H1 (cell line): ENCODE measurements at regions not wholly inside any gene's neighbourhood (a gene's known extent, or its start where the extent isn't known, plus 50 kb on each side); places are given as distances from the start of the nearest gene placed in this dataset.

ENCODE experiments used
- CTCF ChIA-PET: fragments of 300-600 bp; sonication (Branson Sonifier 250); formaldehyde crosslinking; loops from one replicate; lab custom pipeline; 2021; ENCODE audit not compliant: partially characterized antibody; lab: Charles Lee
- POLR2A ChIA-PET: fragments of 300-600 bp; sonication (Branson Sonifier 250); formaldehyde crosslinking; loops from one replicate; lab custom pipeline; 2021; ENCODE audit warnings: inconsistent platforms; ENCODE audit not compliant: partially characterized antibody; lab: Charles Lee
- DNase-seq, 2 experiments: peaks; one replicate each; pipeline versions ENCODE4 v3.0.0 to v3.0.0-alpha.2; 2010 to 2022; ENCODE audit warnings: low spot score in 2 of 2, low read depth in 1 of 2, mixed read lengths in 1 of 2
- FAIRE-seq: peaks from 2 replicates; lab custom pipeline; 2011; peaks lifted over from hg19 to GRCh38; lab: Jason Lieb, UNC
- H2AFZ ChIP-seq: 2 replicates; pipeline ENCODE4 v1.8.1; 2012; ENCODE audit warnings: low read length, inconsistent platforms
- H2AK5ac ChIP-seq: 2 replicates; pipeline ENCODE4 v1.6.1; 2013; ENCODE audit warnings: low read depth, low read length
- H2BK120ac ChIP-seq: replicated peaks from 2 replicates; pipeline ENCODE3; 2013; ENCODE audit warnings: low read depth, low read length, inconsistent platforms
- H2BK12ac ChIP-seq: 2 replicates; pipeline ENCODE4 v1.6.1; 2013; ENCODE audit warnings: low read depth, low read length
- H2BK15ac ChIP-seq: 2 replicates; pipeline ENCODE4 v1.6.1; 2013; ENCODE audit warnings: low read length
- H2BK20ac ChIP-seq: 2 replicates; pipeline ENCODE4 v1.6.1; 2013; ENCODE audit warnings: low read length
- H2BK5ac ChIP-seq: 2 replicates; pipeline ENCODE4 v1.6.1; 2013; ENCODE audit warnings: low read depth, low read length
- H3K14ac ChIP-seq: 2 replicates; pipeline ENCODE4 v1.6.1; 2013; ENCODE audit warnings: inconsistent platforms; ENCODE audit not compliant: insufficient read length
- H3K18ac ChIP-seq: 2 replicates; pipeline ENCODE4 v1.6.1; 2013; ENCODE audit warnings: low read length; ENCODE audit errors: extremely low read depth
- H3K23ac ChIP-seq: 2 replicates; pipeline ENCODE4 v1.6.1; 2013; ENCODE audit warnings: inconsistent platforms; ENCODE audit not compliant: insufficient read length
- H3K23me2 ChIP-seq: 2 replicates; pipeline ENCODE4 v1.6.1; 2013; ENCODE audit warnings: low read depth, low read length
- H3K27ac ChIP-seq: 2 replicates; pipeline ENCODE4 v1.6.1; 2011; ENCODE audit warnings: low read depth, low read length, inconsistent platforms
- H3K27me3 ChIP-seq, 4 experiments: replicated peaks in 1 of 4; 1 replicate in 1 of 4; 2 replicates in 3 of 4; pipeline versions ENCODE4 v1.6.1 to v1.8.1; 2011 to 2013; ENCODE audit warnings: low read length in 3 of 4, mild to moderate bottlenecking in 3 of 4, inconsistent platforms in 2 of 4, mixed read lengths in 2 of 4, moderate library complexity in 1 of 4; ENCODE audit not compliant: control insufficient read depth in 3 of 4, insufficient read depth in 3 of 4; ENCODE audit errors: extremely low read depth in 1 of 4
- H3K36me3 ChIP-seq, 4 experiments: 2 replicates each; pipeline versions ENCODE4 v1.6.1 to v1.8.1; 2011 to 2013; ENCODE audit warnings: mild to moderate bottlenecking in 4 of 4, low read length in 3 of 4, moderate library complexity in 2 of 4, control low read depth in 1 of 4, inconsistent platforms in 1 of 4; ENCODE audit not compliant: insufficient read depth in 4 of 4, control insufficient read depth in 2 of 4
- H3K4ac ChIP-seq: replicated peaks from 2 replicates; pipeline ENCODE3; 2013; ENCODE audit warnings: low read length, low read depth, mixed read lengths, inconsistent platforms; ENCODE audit not compliant: insufficient read length
- H3K4me1 ChIP-seq, 4 experiments: replicated peaks in 1 of 4; 1 replicate in 1 of 4; 2 replicates in 3 of 4; pipeline versions ENCODE4 v1.6.1 to v1.8.1; 2011 to 2013; ENCODE audit warnings: low read length in 3 of 4, inconsistent platforms in 2 of 4, mixed read lengths in 1 of 4; ENCODE audit not compliant: insufficient read depth in 4 of 4, control insufficient read depth in 3 of 4
- H3K4me2 ChIP-seq, 2 experiments: 2 replicates each; pipeline versions ENCODE4 v1.6.1 to v1.8.1; 2011 to 2013; ENCODE audit warnings: low read depth in 2 of 2, low read length in 2 of 2, control low read depth in 1 of 2, inconsistent platforms in 1 of 2, mild to moderate bottlenecking in 1 of 2; ENCODE audit not compliant: insufficient read depth in 1 of 2
- H3K4me3 ChIP-seq, 4 experiments: fragments of 200-600, 300-600 bp in 1 of 4; sonication (generic), shearing (Covaris generic), sonication (Bioruptor Twin) in 1 of 4; 2 replicates each; pipeline versions ENCODE4 v1.5.1 to v1.8.1; 2011 to 2016; ENCODE audit warnings: low read length in 4 of 4, low read depth in 3 of 4, control low read depth in 2 of 4, inconsistent platforms in 2 of 4, mild to moderate bottlenecking in 2 of 4, mixed read lengths in 1 of 4, moderate library complexity in 1 of 4; ENCODE audit not compliant: insufficient read depth in 2 of 4; ENCODE audit errors: extremely low read depth in 1 of 4
- H3K56ac ChIP-seq: replicated peaks from 2 replicates; pipeline ENCODE3; 2013; ENCODE audit warnings: low read depth, mild to moderate bottlenecking, mixed read lengths, low read length, inconsistent platforms; ENCODE audit not compliant: insufficient read length
- H3K79me1 ChIP-seq: 2 replicates; pipeline ENCODE4 v1.6.1; 2013; ENCODE audit warnings: low read depth, low read length, control low read depth
- H3K79me2 ChIP-seq, 2 experiments: 2 replicates each; pipeline versions ENCODE4 v1.6.1 to v1.8.1; 2012 to 2013; ENCODE audit warnings: low read length in 2 of 2, mild to moderate bottlenecking in 2 of 2, inconsistent platforms in 1 of 2; ENCODE audit not compliant: insufficient read depth in 2 of 2, control insufficient read depth in 1 of 2
- H3K9ac ChIP-seq, 4 experiments: replicated peaks in 1 of 4; 1 replicate in 1 of 4; 2 replicates in 3 of 4; pipeline versions ENCODE4 v1.6.1 to v1.8.1; 2011 to 2013; ENCODE audit warnings: low read depth in 3 of 4, low read length in 3 of 4, control low read depth in 2 of 4, mild to moderate bottlenecking in 2 of 4, moderate library complexity in 2 of 4, inconsistent platforms in 1 of 4; ENCODE audit errors: extremely low read depth in 1 of 4
- H3K9me3 ChIP-seq, 2 experiments: 2 replicates each; pipeline versions ENCODE4 v1.6.1 to v1.8.1; 2012 to 2013; ENCODE audit warnings: mild to moderate bottlenecking in 2 of 2, moderate library complexity in 2 of 2, control low read depth in 1 of 2, inconsistent platforms in 1 of 2, low read depth in 1 of 2, low read length in 1 of 2, mixed read lengths in 1 of 2; ENCODE audit not compliant: insufficient read depth in 2 of 2
- H4K20me1 ChIP-seq, 2 experiments: replicated peaks in 1 of 2; 2 replicates each; pipeline versions ENCODE3 to v1.8.1; 2011 to 2013; ENCODE audit warnings: inconsistent platforms in 2 of 2, low read length in 2 of 2, mild to moderate bottlenecking in 1 of 2; ENCODE audit not compliant: insufficient read depth in 2 of 2, control insufficient read depth in 1 of 2
- H4K5ac ChIP-seq: 2 replicates; pipeline ENCODE4 v1.6.1; 2013; ENCODE audit warnings: low read length, low read depth, mixed read lengths, inconsistent platforms; ENCODE audit not compliant: insufficient read length
- H4K8ac ChIP-seq: 2 replicates; pipeline ENCODE4 v1.8.0; 2013; ENCODE audit warnings: mild to moderate bottlenecking, moderate library complexity, low read length, inconsistent platforms; ENCODE audit not compliant: insufficient read depth; ENCODE audit errors: extremely low read depth
- H4K91ac ChIP-seq: replicated peaks from 2 replicates; pipeline ENCODE3; 2013; ENCODE audit warnings: low read length, mixed read lengths, inconsistent platforms; ENCODE audit not compliant: insufficient read length
- ASH2L ChIP-seq: fragments of 200-600, 300-600 bp; sonication (generic); IDR thresholded peaks from one replicate; pipeline ENCODE4 v1.7.1; 2017; ENCODE audit warnings: low read length
- WGBS, 2 experiments: shearing (Covaris generic) in 1 of 2; methylation state at CpG; one replicate each; pipeline versions ENCODE4 v1.1.6 to v1.1.7; 2013 to 2015; ENCODE audit warnings: low lambda C conversion rate in 2 of 2, mixed read lengths in 2 of 2, inconsistent platforms in 1 of 2, low coverage in 1 of 2, missing lambda C conversion rate in 1 of 2; ENCODE audit not compliant: insufficient replicate concordance in 2 of 2, insufficient coverage in 1 of 2, insufficient read length in 1 of 2; ENCODE audit errors: extremely low coverage in 1 of 2, missing lambda C conversion rate in 1 of 2; 5-methylcytosine and 5-hydroxymethylcytosine counted together

GRCh38 chrX:42085836-42086235 lies 162.5 kb upstream of the CASK start:
- Histone ChIP-seq H4K5ac (no peak overlapping the region), H3K79me1 (no peaks in the 10 kb centered on the region), H3K27ac (no peak overlapping the region), H3K27me3 (no peaks in the 10 kb centered on the region), H3K36me3 (no peaks in the 10 kb centered on the region), H4K91ac (no peak overlapping the region), H3K23ac (no peak overlapping the region), H4K20me1 (no peaks in the 10 kb centered on the region), H2BK15ac (no peak overlapping the region), H3K14ac (no peak overlapping the region), H2AFZ (no peak overlapping the region), H2BK5ac (no peak overlapping the region)
- DNase-seq: no peak
- no peak for TF ChIP-seq ASH2L
- TF ChIP-seq, all 59 proteins: peak for 0
- peaks cover 0 to 12% (median 5%) of the 10 kb centered on the region in 4 experiments; a peak in 3 of 7 replicates for H3K4me1 ChIP-seq
- H3K4me3 ChIP-seq: no peak overlapping the region
- H3K23me2 ChIP-seq: no peaks in the 10 kb centered on the region
- ChIA-PET POLR2A (no interaction called here), CTCF (interaction anchor here (0.6 kb wide), 1 partner anchor 121 kb away, joined by 3 read pairs; no protein-coding TSS in a partner anchor)
- no peak overlapping the region for H2BK20ac ChIP-seq
- no peak overlapping the region for H4K8ac ChIP-seq
- no peak for FAIRE-seq
- no peak overlapping the region for H3K56ac ChIP-seq
- no peak overlapping the region for H3K9ac ChIP-seq
- H3K9me3 ChIP-seq: no peaks in the 10 kb centered on the region
- no peak overlapping the region for H3K4ac ChIP-seq
- 92% methylated on average over 4 of the region's 4 CpGs; no CpG with 5 or more reads in 1 of the 2 experiments for WGBS, 2 experiments
- H3K79me2 ChIP-seq: no peaks in the 10 kb centered on the region
- no peak overlapping the region for H3K18ac ChIP-seq
- no peak overlapping the region for H3K4me2 ChIP-seq
- H2AK5ac ChIP-seq: no peak overlapping the region
- no peak overlapping the region for H2BK12ac ChIP-seq
- no peak overlapping the region for H2BK120ac ChIP-seq
